Skeletal muscle tissue (tissue), 3 donors: ENCODE measurements at regions not wholly inside any gene's neighbourhood (a gene's known extent, or its start where the extent isn't known, plus 50 kb on each side); places are given as distances from the start of the nearest gene placed in this dataset.

Source experiments
- H3K27ac ChIP-seq: one replicate; pipeline ENCODE4 v1.7.0; 2013; ENCODE audit warnings: mild to moderate bottlenecking, low read depth, low read length, inconsistent platforms
- H3K27me3 ChIP-seq, 3 donors: one replicate each; pipeline ENCODE4 v1.7.0; 2013; ENCODE audit warnings: low read length in 3 of 3; ENCODE audit not compliant: control insufficient read depth in 3 of 3, insufficient read depth in 3 of 3
- H3K36me3 ChIP-seq, 3 donors: one replicate each; pipeline ENCODE4 v1.7.0; 2013; ENCODE audit warnings: low read length in 3 of 3; ENCODE audit not compliant: control insufficient read depth in 3 of 3, insufficient read depth in 3 of 3
- H3K4me1 ChIP-seq, 3 donors: one replicate each; pipeline ENCODE4 v1.7.0; 2013; ENCODE audit warnings: low read length in 3 of 3, mild to moderate bottlenecking in 3 of 3; ENCODE audit not compliant: control insufficient read depth in 3 of 3, insufficient read depth in 3 of 3
- H3K4me3 ChIP-seq, 3 donors: one replicate each; pipeline ENCODE4 v1.7.0; 2013; ENCODE audit warnings: low read length in 3 of 3
- H3K9ac ChIP-seq, 3 donors: one replicate each; pipeline ENCODE4 v1.7.0; 2013; ENCODE audit warnings: low read length in 3 of 3, mild to moderate bottlenecking in 3 of 3, moderate library complexity in 2 of 3, low read depth in 1 of 3
- H3K9me3 ChIP-seq, 3 donors: one replicate each; pipeline ENCODE4 v1.7.0; 2013; ENCODE audit warnings: low read length in 3 of 3; ENCODE audit not compliant: control insufficient read depth in 3 of 3
- donor health status: Osteomylitis.

DNA sequence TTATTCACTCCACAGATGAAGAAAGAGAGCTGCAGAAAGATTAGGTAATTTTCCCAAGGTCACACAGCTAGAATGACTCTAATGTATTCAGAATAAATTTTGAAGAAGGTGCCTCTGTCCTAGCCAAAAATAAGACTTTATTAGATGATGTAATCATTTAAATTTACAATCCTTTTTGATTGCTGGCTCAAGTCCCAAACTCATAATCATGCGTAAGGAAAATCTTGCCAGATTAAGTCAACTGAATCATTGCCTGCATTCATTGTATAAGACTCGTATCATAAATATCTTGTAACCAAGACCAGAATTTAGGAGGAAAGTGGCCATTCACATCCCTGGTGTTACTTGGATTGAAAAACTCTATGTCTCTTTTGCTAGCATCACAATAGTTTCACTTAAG lies 53.1 kb upstream of the STK39 start:
- Histone ChIP-seq H3K4me1 (no peaks in the 10 kb centered on the region), H3K4me3 (no peak overlapping the region), H3K36me3 (no peaks in the 10 kb centered on the region), H3K27me3 (no peaks in the 10 kb centered on the region), H3K9ac (no peak overlapping the region), H3K27ac (no peak overlapping the region), H3K9me3 (no peaks in the 10 kb centered on the region)

DNA sequence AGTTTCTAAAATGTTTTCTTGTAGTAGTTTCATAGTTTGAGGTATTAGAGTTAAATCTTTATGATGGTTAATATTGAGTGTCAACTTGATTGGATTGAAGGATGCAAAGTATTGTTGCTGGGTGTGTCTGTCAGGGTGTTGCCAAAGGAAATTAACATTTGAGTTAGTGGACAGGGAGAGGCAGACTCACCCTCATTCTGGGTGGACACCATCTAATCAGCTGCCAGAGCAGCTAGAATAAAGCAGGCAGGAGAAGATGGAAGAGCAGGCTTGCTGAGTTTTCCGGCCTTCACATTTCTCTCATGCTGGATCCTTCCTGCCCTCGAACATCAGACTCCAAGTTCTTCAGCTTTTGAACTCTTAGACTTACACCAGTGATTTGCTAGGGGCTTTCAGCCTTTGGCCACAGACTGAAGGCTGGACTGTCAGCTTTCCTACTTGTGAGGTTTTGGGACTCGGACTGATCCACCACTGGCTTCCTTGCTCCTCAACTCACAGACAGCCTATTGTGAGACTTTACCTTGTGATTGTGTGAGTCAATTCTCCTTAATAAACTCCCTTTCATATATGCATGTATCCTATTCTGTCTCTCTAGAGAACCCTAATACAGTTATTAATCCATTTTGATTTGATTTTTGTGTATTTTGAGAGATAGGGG lies 56.8 kb upstream of the STK39 start:
- Histone ChIP-seq H3K36me3 (no peaks in the 10 kb centered on the region), H3K4me1 (no peaks in the 10 kb centered on the region), H3K27ac (no peak overlapping the region), H3K9ac (no peak overlapping the region), H3K9me3 (no peaks in the 10 kb centered on the region), H3K27me3 (no peaks in the 10 kb centered on the region), H3K4me3 (no peak overlapping the region)

DNA sequence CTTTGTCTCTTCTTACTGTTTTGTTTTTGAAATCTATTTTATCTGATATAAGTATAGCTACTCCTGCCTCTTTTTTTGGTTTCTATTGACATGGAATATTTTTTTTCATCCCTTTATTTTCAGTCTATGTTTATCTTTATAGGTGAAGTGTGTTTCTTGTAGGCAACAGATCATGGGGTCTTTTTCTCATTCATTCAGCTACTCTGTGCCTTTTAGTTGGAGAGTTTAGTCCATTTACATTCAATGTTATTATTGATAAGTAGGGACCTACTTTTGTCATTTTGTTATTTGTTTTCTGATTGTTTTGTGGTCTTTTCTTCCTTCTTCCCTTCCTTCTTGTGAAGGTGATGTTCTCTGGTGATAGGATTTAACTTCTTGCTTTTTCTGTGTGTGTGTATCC lies 60.0 kb upstream of the STK39 start:
- no peaks in the 10 kb centered on the region for H3K36me3 ChIP-seq
- no peaks in the 10 kb centered on the region for H3K4me1 ChIP-seq
- H3K9ac ChIP-seq: no peak overlapping the region
- H3K27me3 ChIP-seq: no peaks in the 10 kb centered on the region
- no peak overlapping the region for H3K27ac ChIP-seq
- H3K4me3 ChIP-seq: no peak overlapping the region
- H3K9me3 ChIP-seq: no peaks in the 10 kb centered on the region

DNA sequence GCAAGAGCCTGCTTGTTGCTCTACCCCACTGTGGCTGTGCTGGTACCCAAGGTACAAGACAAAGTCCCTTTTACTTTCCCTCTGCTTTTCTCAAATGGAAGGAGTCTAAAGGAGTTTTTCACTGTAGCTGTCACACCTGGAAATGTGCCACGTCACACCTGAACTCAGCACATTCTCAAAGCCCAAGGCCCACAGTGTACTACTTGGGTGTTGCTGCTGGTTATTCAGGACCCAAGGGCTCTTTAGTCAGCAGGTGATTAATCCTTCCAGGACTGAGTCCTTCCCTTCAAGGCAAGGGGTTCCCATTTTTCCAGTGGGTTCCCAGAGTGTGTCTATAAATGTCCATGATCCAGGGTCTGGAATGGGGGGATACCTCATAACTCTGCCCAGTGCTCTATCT lies 63.2 kb upstream of the STK39 start:
- Histone ChIP-seq H3K9me3 (peaks cover 0 to 3% (median 0%) of the 10 kb centered on the region in 3 donors), H3K9ac (no peak overlapping the region), H3K4me1 (no peaks in the 10 kb centered on the region), H3K27ac (no peak overlapping the region), H3K36me3 (no peaks in the 10 kb centered on the region), H3K4me3 (no peak overlapping the region), H3K27me3 (no peaks in the 10 kb centered on the region)

DNA sequence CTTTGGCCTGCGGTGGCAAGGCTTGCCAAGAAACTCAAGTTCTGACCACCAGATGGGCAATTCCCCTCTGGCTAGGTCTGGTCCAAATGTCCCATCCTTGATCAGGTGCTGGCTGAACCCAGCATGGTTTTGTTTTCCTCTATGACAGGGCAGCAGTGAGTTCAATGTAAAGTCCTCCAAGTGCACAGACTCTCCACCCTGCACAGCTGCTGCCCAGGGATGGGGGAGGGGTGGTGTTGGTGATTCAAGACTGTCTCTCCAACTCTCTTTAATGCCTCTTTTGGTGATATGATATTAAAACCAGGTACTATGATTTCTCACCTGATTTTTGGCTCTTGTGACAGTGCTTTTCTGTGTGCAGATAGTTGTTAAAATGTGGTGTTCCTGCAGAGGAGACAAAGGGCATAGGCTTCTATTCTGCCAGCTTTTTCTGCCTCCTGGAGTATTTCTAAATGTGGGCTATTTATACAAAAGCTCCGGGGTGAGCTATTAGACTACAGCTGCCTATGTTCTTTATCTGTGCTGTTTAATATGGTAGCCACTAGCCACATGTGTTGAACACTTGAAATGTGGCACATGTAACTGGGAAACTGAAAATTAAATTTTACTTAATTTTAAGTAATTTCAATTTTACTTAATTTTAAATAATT lies 64.0 kb upstream of the STK39 start:
- H3K9me3 ChIP-seq: peaks cover 0 to 3% (median 0%) of the 10 kb centered on the region in 3 donors
- no peaks in the 10 kb centered on the region for H3K4me1 ChIP-seq
- no peak overlapping the region for H3K9ac ChIP-seq
- H3K36me3 ChIP-seq: no peaks in the 10 kb centered on the region
- no peaks in the 10 kb centered on the region for H3K27me3 ChIP-seq
- H3K27ac ChIP-seq: no peak overlapping the region
- no peak overlapping the region for H3K4me3 ChIP-seq

DNA sequence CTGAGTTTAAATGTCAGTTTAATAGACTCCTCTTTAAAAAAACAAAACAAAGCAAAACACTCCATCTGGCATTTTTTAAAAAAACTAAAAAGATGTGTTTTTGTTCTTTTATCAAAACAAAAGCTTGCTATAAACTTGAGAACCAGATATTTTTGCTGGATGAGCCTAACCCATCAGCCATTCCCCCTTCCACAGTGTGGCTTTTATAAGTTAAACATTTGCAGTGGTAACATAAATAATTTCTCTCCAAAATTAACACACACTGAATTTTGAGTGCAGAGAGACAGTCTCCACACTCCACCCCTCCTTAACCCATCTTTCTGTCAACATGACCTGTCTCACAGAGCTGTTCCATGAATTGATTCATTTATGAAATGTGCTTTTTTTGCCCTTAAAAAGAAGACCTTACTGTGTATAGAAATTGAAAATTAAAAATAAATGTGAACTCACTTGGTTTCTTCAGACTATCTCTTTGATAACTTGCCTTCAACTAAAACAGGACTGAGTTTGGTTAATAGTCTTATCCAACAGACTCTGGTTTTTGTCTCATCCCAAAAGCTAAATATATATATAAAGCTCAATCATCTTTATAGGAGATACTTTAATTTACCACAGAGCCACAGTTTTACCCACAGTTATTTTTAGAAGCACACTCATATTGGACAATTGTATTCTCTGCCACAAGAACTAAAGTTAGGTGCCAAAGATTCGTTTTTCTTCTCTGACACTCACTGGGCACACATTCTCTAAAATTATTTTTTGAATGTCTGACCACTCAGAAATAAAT lies 64.8 kb upstream of the STK39 start:
- Histone ChIP-seq H3K27ac (no peak overlapping the region), H3K4me3 (no peak overlapping the region), H3K4me1 (no peaks in the 10 kb centered on the region), H3K27me3 (no peaks in the 10 kb centered on the region), H3K9ac (no peak overlapping the region), H3K36me3 (no peaks in the 10 kb centered on the region), H3K9me3 (peaks cover 0 to 3% (median 0%) of the 10 kb centered on the region in 3 donors)

DNA sequence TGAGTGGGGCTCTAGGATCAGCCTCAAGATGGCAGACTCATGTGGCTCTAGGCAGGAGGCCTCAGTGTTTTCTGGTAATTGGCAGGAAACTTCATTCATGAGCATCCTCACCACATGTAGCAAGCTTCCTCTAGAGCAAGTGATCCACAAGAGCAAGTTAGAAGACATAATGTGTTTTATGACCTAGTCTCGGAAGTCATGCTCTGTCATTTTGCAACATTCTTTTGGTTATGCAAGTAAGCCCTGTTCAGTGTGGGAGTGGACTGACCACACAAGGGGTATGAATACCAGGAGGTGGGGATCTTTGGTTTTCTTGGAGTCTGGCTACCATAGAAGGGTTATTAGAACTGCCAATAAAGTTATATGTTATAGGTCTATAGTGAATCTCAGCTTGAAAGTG lies 66.8 kb upstream of the STK39 start:
- H3K9me3 ChIP-seq: peaks cover 0 to 3% (median 0%) of the 10 kb centered on the region in 3 donors
- H3K27ac ChIP-seq: no peak overlapping the region
- no peak overlapping the region for H3K4me3 ChIP-seq
- no peak overlapping the region for H3K9ac ChIP-seq
- no peaks in the 10 kb centered on the region for H3K4me1 ChIP-seq
- no peaks in the 10 kb centered on the region for H3K27me3 ChIP-seq
- H3K36me3 ChIP-seq: no peaks in the 10 kb centered on the region

DNA sequence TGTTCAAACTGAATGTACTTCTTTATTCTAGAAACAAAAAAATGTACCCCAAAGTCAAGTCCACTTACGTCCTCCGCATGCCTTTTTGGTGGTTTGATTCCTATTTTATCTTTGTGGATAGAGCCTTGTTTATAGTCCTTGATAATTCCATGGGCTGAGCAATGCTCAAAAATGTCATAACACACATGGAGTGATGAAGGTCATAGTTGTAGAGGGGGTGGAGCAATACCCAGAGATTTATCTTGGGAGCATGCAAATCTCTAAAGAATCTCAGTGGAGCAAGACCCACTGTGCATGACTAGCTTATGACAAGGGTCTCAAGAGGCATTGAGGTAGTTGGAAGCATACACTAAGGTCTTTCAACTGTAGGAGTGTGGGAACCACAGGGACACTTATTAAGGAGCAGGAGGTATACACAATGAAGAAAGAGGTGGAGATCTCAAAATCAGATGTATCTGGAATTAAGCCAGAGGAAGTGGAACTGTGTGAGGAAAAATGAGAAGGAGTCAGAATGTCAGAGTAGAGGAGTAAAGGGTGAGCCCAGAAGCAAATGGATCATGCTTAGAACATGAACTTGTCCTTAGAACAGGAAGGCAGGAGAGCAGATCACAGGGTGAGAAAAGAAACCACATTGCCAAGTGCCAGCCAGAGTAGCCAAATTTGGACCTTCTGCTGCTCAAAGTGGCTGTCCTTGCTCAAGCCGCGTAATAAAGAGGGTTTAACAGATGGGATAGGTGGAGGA lies 68.1 kb upstream of the STK39 start:
- H3K27me3 ChIP-seq: no peaks in the 10 kb centered on the region
- H3K36me3 ChIP-seq: no peaks in the 10 kb centered on the region
- no peak overlapping the region for H3K27ac ChIP-seq

DNA sequence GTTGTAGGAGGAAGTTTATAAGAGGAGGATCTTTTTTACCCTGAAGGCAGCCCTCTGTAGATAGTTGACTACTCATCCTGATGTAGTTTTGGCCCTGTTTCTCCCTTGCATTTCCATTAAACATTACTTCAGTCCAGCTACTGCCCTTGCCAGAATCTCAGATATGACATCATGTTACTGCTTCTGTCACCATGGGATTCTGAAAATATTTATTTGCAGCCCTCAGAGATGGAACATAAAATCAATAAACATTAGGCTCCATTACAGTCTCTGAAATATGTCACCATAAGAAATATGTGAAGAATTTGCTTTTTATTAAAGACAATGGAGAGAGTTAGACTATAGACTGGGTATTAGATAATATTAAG lies 68.7 kb upstream of the STK39 start:
- H3K9ac ChIP-seq: no peak overlapping the region
- H3K9me3 ChIP-seq: peaks cover 0 to 3% (median 0%) of the 10 kb centered on the region in 3 donors
- H3K4me1 ChIP-seq: no peaks in the 10 kb centered on the region
- H3K27me3 ChIP-seq: no peaks in the 10 kb centered on the region
- no peak overlapping the region for H3K27ac ChIP-seq
- H3K4me3 ChIP-seq: no peak overlapping the region
- no peaks in the 10 kb centered on the region for H3K36me3 ChIP-seq

More for the DNA sequence above, 68.1 kb upstream of the STK39 start:
- Histone ChIP-seq H3K9me3 (peaks cover 0 to 3% (median 0%) of the 10 kb centered on the region in 3 donors), H3K9ac (no peak overlapping the region), H3K4me1 (no peaks in the 10 kb centered on the region), H3K4me3 (no peak overlapping the region)
